ENCODE measurements at regions not wholly inside any gene's neighbourhood (a gene's known extent, or its start where the extent isn't known, plus 50 kb on each side); places are given as distances from the start of the nearest gene placed in this dataset.

DNA sequence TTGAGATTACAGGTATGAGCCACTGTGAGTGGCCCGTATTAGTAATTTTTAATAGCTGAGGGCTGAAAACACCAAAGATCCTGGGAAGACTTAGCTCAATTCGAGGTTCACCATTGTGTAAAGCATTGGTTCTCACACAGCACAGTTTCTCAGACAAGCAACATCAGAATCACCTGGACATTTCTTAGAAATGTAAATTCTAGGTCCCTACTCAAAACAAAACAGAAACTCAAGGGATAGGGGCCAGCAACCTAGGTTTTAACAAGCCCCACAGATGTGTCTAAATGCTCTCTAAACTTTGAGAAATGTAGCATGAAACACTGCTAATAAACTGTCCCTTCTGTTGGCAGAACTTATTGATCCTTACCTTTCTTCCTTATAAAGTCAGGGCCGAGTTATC lies 681.2 kb downstream of the RNF144A start:
- no peak for DNase-seq (ENCODE audit: low spot score)

DNA sequence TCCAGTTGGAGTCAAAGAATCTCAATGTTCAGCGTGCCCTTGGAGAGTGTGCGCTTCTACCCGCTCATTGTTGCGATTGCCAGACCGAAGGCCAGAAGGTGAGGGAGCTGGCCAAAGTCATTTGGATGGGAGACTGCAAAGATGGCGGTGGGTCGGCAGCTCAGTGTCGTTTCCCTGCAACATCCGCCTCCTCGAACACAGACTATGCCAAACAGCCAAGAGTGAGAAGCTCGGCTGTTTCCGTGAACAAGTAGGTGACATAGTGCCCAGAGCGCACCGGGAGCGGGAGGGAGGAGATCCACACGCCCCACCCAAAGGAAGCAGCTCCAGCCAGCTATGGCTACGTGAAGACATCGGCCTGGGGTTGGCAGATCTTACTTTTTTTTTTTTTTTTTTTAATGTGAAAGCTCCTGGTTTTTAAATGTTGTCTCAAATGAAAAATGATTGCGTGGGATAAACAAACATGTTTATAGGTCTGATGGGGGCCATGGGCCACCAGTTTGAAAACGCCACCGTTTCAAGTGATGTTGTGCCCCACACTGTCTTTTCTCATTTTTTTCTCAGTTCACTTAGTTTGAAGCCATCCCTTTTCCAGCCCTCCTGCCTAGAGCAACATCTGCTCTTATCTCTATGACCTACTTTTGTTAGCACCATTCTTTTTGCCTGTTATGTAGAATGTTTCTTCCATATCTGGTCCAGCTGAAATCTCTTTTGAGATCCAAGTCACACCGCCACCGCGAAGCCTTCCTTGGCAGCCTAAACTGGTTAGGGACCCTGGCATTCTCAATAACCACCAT lies 682.4 kb downstream of the RNF144A start:
- DNase-seq (ENCODE audit: low spot score), result no peak

DNA sequence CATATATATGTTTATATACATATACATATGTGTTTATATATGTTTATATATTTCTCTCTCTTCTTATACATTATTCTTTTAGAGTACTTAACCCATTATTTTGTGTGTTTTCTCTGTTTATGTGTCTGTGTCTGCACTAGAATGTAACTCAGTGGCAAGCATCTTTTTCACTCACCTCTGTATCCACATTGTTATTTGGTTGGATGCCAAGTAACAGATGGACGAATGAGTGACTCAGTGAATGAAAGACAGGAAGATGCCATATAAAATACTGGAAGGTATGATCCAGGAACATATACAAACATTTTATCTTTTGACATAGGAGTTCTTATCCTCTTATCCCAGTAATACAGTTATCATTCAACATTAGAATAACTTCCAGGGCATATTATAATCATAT lies 684.8 kb downstream of the RNF144A start:
- no peak for DNase-seq (ENCODE audit: low spot score)

DNA sequence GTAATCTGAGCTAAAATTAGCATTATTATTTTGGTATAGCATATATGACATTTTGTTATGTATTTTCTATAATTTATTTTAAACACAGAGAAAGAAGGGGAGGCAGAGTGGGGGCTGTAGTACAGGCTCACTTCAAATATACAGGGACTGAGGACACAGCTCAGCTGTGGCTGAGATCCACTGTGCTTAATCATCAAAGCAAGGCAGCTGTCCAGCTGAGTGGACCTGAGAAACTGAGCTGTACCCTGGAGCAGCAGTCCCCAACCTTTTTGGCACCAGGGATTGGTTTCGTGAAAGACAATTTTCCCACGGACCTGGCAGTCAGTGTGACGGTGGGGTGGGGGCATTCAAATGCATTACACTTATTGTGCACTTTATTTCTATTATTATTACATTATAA lies 687.2 kb downstream of the RNF144A start:
- no peak for DNase-seq (ENCODE audit: low spot score)

DNA sequence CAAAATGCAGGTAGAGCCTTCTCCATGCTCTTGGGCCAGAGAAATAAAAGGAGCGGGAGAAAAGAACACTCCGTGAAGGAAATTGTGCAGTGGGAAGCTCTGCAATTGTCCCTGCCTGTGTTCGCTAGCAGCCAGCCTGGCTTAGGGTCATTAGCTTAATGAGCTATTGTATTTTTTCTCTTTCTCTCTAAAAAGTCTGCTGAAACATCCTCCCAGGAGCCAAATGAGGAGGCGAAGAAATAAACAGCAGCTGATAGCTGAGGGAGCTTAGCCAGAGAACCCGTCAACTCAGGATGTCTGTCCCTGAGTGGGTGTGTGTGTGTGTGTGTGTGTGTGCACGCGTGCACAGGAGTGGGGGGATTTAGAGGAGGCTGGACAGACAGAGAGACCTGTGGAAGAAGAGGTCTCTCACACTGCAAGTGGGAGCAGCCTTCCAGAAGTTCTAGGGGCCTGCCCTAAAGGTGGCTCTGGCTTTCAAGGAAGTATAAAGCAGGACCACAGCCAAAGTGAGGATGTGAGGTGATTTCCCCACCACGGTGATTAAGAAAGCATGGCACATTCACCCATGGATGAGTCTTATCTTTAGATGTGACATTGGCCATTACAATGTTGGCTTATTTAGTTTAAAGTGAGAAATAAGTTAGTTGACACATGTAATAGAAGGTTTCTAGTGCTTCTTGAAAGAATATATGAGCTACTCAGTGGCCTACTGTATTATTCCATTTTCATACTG lies 690.4 kb downstream of the RNF144A start:
- DNase-seq (ENCODE audit: low spot score), result no peak

DNA sequence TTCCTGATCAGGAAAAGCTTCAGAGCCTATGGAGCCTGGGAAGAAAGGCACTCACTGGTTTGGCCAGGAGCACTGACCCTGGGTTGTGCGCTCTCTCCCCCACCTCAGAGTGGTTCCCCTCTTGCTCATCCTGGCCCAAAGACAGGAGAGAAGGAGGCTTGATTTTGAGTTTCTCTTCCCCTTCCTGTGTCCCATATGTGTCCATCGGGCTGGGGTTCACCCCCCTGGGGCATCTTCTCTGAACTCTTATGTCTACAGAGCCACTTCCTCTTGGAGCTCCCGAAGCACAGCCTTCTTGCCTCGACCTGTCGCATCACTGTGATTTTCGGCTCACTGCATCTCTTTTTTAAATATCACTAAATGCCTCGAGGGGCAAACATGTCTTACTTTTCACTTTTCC lies 692.3 kb downstream of the RNF144A start:
- no peak for DNase-seq (ENCODE audit: low spot score)

DNA sequence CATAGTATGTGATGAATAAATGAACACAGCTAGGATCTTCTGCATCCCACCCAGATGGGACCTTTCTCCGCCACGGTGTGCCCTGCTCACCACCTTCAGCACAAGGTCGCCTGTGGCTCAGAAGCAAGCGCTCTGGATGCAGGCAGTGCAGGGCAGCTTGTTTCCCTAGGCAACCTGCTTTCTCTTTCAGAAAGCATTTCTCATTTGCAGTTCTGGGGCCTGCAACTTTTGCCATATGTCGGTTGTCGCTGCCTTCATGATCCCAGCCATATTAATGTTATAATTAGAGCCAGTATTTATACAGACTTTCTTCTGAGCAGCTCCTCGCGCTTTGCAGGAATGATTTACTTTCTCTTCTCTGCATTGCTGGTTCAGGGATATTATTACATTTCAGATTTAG lies 692.8 kb downstream of the RNF144A start:
- no peak for DNase-seq (ENCODE audit: low spot score)

DNA sequence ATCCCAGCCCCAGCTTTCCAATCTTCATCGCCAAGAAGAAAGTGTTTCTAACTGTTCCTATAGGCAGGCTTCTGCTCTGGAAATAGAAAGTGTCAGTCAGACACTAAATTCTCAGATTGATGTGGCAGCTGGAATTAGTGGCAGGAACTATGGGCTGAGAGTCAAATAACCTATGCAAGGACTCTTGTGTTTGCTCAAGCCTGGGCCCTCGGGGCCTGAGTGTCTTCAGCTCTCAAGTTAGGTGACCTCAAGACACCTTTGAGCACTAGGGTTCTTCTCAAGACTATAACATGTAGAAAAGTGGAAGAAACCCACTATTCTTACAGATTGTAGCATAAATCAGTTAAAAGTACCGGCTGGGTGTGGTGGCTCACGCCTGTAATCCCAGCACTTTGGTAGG lies 694.5 kb downstream of the RNF144A start:
- no peak for DNase-seq (ENCODE audit: low spot score)

DNA sequence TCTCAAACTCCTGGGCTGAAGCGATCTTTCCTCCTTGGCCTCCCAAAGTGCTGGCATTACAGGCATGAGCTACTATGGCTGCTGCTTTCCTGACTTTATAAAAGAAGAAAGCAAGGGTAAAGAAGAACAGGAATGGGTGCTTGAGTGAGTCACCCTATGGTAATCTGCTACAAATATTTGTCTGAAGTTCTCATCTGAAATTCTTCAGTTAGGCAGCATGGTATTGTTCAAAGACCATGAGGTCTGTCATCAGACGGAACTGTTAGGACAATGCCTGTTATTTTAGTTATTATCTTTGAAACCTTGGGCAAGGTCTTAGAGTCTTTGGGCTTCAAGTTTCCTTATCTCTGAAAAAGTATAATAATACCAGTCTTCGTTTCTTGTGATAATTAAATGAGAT lies 695.8 kb downstream of the RNF144A start:
- no peak for DNase-seq (ENCODE audit: low spot score)

DNA sequence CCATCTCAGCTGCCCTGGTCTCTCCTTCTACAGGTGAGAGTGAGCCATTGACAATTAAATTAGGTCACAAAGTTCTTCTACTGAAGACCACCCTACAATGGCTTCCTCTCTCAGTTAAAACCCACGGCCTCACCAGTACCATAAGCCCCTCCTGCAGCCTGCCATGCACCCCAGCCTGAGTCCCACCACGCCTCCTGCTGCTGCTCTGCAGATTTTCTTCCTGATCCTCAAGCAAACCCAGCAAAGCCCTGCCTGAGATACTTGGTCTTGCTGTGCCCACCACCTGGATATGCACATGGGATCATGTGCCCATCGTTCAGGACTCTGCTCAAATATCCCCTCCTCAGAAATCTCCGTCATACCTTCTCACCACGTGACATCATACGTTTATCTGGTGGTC lies 696.6 kb downstream of the RNF144A start:
- no peak for DNase-seq (ENCODE audit: low spot score)

DNA sequence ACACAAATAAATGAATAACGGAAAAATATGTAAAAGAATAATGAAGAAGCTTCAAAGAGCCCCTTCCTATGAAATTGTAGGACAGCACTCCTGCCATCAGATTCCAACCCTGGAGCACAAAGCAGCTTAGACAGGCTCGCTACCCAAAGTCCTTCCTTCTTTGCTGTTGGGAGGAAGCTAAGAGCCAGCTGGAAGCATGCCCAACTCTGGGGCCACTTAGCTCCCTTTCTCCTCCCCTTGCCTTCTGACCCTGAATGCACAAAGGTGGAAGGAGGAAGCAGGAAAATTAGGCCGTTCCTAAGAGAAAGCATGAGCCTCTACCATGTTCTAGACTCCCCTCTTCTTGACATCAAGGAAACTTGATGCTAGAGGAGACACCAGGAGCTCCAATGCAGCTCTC lies 700.8 kb downstream of the RNF144A start:
- no peak for DNase-seq (ENCODE audit: low spot score)

DNA sequence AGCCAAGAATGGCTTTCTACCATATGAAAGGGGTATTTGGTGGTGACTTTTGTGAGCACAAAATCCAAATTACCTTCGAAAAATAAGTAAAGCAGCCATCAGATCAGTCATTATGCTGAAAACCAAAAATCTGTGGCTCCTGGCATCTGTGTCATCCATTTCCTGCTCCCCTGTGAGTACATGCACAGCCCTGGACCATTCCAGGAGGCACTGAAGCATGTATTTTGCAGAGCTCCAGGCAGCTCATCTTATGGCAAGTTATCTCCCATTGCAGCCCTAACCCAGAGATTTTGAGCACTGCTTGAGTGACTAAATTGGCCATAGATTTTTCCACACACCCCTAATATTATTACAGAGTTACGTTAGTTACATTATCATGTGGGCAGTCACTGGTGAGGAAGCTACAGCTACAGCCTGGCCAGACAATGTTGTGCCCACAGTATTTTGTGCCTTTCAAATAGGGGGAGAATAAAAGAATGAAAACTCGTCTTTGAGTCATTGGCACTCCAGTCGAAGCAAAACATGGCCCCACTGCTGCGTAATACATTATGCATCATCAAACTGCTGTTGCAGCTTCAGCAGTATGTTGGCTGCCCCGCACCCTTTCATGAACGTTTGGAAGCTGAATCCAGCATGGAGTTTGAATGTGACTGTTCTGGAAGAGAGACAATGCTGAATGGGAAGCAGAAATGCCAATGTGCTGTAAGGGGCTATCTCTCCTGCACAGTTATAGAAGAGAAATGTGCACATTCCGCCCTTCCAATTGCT lies 702.2 kb downstream of the RNF144A start:
- DNase-seq (ENCODE audit: low spot score), result no peak

DNA sequence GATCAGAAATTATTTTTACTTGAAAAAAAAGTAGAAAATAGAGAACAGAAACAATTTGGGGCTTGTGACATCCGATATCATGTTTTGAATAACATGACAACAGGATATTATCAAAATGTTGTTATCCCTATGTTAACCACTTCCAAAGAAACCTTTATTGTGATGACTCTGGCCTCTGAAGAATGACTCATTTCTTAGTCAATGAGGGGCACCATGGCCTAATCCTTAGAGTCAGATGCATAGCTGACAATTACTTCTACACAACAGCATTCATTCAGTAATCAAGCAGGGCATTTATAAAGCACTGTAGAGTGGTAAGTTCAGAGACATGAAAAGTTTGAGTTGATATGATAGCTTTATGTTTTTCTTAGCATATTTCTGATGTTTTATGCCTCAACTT lies 703.0 kb downstream of the RNF144A start:
- DNase-seq (ENCODE audit: low spot score), result no peak

DNA sequence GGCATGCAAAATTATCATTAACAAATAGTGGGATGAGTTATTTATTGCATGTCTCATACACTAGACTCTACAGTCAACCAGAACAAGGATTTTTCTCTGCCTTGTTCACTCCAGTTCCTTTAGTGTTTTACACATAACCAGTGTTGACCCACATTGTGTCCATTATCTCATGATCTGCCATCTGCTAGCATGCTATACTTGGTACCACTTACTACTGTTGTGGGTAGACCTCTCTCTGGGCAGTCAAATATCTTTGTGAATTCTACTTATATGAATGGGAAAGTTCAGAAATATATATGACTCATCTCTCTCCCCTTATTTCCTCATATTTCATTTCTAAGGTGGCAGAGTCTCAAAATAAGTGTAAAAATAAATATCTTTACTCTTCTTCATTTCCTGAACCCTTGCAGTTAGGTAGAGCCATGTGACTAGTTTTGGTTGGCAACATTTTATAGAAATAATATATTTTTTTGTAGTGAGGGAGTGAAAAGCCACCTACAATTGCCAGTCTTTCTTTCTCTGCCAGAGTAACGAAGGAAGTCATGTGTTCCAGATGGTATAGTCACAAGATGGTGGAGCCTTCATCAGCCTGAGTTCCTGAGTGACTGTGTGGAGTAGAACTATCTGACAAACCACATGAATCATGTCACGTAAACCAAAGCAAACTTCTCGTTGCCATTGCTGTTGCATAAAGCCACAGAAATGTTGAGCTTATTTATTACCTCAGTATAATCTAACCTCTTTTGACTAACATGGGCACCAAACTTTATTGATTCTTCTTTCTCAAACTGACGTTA lies 704.0 kb downstream of the RNF144A start:
- DNase-seq (ENCODE audit: low spot score), result no peak

DNA sequence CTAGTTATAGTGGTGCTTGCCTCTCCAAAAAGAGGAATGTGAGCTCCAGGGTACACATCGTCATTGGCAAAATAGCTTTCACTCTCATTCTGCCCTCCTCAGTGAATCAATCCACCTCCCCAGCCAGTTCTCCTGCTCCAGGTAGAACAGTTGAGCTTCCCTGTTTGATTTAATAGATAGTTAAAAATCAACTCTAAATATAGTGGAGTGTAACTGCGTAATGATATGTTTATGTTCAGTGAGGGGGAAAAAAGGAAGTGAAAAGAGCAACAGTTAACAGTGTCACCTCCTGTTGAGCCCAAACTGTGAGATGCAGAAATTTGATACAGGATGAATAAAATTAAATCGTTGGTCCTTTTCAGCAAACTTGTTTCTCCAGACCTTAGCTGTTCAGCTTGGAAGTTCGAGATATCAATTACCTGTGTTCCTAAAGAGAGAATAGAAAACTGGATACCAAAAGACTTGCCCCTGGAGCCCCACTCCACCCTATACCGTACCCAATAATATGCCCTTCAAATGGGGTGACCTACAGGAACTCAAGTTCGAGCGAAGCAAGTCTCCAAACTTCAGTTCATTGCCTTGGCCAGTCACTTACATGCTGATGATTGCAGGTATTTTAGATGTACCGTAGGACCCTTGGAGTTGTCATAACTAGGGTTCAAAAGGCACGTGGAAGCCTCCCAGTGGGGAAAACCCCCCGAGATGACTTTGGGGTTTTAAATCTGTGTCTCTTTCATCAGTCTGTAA lies 708.4 kb downstream of the RNF144A start:
- DNase-seq (ENCODE audit: low spot score), result no peak

DNA sequence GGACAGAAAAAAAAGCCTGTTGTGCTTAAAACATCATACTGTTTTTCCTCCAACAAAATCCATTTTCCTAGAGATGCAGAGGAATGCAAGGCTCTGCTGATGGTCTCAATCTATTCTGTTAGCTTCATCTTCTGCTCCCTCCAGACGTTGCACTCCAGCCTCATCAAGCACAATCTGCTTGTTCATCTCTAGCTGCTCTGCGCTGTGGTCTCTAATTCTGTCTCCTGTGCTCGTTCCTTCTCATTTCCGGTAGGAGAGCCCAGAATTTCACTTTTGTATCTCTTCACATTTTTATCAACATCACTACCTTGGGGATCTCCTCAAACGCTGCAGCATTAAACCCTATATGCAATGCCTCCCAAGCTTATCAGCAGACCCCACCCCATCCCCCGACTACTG lies 708.9 kb downstream of the RNF144A start:
- DNase-seq (ENCODE audit: low spot score), result no peak

DNA sequence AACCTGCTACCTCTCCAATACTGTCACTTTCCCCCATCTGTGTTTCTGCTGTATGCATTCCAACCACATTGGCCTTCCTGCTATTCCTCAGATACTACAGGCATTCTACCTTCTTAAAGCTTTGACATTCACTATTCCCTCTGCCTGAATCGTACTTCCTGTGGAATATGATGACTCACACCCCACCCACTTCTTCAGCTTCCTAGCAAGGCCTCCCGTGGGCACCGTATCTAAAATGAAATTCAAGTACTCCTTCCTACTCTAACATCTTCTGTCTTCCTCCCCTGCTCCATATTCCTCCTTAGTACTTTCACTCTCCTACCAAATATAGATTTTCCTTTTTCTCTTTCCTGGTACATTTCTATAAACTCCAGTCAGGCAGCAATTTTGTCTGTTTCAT lies 710.4 kb downstream of the RNF144A start:
- DNase-seq (ENCODE audit: low spot score), result no peak

DNA sequence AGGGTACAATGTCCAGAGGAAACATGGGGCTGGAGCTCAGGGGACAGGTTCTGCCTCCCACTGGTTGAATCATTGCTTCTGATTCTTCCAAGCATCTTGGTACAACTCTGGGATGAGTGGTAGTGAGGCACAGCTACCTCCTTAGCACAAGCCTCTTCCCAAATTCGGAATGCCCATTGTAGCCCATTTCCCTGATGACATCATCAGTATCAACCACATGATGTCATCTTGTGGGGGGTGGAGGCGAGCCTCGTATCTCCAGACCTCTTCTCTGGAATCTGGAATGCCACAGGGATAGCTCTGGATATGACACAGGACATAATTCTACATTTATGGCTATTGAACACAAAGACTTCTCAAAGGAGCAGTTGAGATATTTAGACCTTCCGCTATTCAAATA lies 715.2 kb downstream of the RNF144A start:
- no peak for DNase-seq (ENCODE audit: low spot score)

DNA sequence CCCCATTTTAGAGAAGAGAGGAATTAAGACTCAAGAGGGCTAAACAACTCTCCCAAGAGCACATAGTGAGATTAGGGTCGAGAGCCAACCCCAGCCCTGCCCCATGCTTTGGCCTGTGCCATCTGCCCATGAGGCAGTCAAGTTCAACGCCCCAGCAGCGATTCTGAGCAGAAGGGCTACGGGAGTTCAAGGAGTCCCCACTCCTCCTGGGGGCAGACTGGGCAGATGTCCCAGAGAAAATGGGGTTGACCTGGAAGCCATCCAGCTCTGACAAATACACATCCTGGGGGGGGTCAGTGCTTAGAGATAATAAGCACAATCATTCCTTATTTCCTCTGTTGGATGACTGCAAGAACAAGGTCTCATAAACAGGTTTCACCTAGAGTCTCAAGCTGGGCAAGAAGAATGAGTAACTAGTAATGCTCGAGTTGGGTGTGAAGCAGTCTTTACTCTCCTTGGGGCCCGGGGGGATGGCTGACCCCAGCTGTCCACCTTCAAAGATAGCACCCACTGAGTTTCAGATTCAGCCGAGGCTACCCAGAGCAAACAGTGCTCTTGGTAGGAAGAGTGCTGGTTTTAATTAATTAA lies 716.4 kb downstream of the RNF144A start:
- no peak for DNase-seq (ENCODE audit: low spot score)

DNA sequence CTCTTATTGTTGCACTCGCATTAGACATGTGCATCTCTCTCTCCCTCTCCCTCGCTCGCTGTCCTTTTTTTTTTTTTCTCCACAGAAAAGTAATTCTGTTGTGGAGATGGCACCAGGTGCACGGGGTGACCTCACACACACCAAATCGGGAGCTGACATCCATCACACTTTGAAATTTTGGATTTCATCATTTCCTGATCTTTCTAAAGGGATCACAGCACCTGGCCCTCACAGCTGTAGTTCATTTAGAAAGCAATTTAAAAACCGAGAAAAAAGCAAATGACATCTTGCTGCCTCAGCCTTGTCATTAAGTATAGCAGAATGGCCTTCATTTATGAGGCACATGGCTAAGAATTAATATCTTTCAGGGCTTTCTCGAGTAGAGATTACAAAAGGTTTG lies 717.2 kb downstream of the RNF144A start:
- DNase-seq (ENCODE audit: low spot score), result no peak

DNA sequence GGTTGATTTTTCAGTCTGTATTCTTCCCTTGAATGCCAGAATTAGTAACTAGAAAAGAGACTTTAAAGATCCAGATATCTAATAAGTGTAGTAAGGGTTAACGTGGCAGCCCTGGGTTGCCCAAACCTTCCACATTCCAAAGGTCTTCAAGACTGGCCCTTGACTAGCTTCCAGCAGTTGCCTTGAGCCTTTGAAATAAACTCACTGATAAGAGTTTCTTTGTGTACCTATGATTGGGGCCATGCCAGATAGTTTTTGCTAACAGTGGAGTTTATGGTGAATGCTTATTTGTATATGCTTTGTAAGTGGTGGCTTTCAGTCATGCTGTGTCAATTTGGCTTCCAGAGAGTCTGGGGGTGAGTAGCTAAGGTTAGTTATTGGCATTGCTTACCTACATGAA lies 722.3 kb downstream of the RNF144A start:
- DNase-seq (ENCODE audit: low spot score), result no peak

Measured in D341Med (cell line).